Activated CD8-positive, alpha-beta T cell treated with anti-CD3 and anti-CD28 coated beads for 36 hours (primary cell): ENCODE measurements at regions not wholly inside any gene's neighbourhood (a gene's known extent, or its start where the extent isn't known, plus 50 kb on each side); places are given as distances from the start of the nearest gene placed in this dataset.

Source experiments
- ATAC-seq: fragments of 200-7000 bp; cut with Tn5 transposase; one replicate; pipeline ENCODE4 v1.10.0; 2021; ENCODE audit warnings: mild to moderate bottlenecking, moderate library complexity
- CTCF ChIA-PET: fragments of 350-600 bp; sonication (Branson Sonifier 250); formaldehyde crosslinking; loops from one replicate; lab custom pipeline; 2021; ENCODE audit warnings: antibody characterized with exemption; lab: Charles Lee
- POLR2A ChIA-PET: fragments of 350-600 bp; sonication (Branson Sonifier 250); formaldehyde crosslinking; loops from one replicate; lab custom pipeline; 2021; ENCODE audit warnings: antibody characterized with exemption; lab: Charles Lee
- DNase-seq: peaks from one replicate; pipeline ENCODE4 v3.0.0-alpha.2; 2020
- H3K27ac Mint-ChIP-seq: one replicate; pipeline ENCODE4 v1.8.0; 2021; ENCODE audit warnings: mild to moderate bottlenecking, mixed read lengths
- H3K27me3 Mint-ChIP-seq: one replicate; pipeline ENCODE4 v1.8.0; 2021; ENCODE audit warnings: mixed read lengths
- H3K36me3 Mint-ChIP-seq: one replicate; pipeline ENCODE4 v1.8.0; 2021; ENCODE audit warnings: low read depth, mixed read lengths
- H3K4me1 Mint-ChIP-seq: one replicate; pipeline ENCODE4 v1.8.0; 2021; ENCODE audit warnings: low read depth, mixed read lengths
- H3K4me3 Mint-ChIP-seq: one replicate; pipeline ENCODE4 v1.8.0; 2021; ENCODE audit warnings: mild to moderate bottlenecking, moderate library complexity, mixed read lengths
- H3K9me3 Mint-ChIP-seq: one replicate; pipeline ENCODE4 v1.8.0; 2021; ENCODE audit warnings: mixed read lengths
- CTCF ChIP-seq: fragments of 200-600 bp; IDR thresholded peaks from one replicate; pipeline ENCODE4 v1.8.0; 2022; ENCODE audit warnings: antibody characterized with exemption, mild to moderate bottlenecking
- intact Hi-C: fragments of 100-400 bp; cut with micrococcal nuclease; formaldehyde crosslinking; loops from one replicate; pipeline ENCODE4 v1.10.0; 2022

DNA sequence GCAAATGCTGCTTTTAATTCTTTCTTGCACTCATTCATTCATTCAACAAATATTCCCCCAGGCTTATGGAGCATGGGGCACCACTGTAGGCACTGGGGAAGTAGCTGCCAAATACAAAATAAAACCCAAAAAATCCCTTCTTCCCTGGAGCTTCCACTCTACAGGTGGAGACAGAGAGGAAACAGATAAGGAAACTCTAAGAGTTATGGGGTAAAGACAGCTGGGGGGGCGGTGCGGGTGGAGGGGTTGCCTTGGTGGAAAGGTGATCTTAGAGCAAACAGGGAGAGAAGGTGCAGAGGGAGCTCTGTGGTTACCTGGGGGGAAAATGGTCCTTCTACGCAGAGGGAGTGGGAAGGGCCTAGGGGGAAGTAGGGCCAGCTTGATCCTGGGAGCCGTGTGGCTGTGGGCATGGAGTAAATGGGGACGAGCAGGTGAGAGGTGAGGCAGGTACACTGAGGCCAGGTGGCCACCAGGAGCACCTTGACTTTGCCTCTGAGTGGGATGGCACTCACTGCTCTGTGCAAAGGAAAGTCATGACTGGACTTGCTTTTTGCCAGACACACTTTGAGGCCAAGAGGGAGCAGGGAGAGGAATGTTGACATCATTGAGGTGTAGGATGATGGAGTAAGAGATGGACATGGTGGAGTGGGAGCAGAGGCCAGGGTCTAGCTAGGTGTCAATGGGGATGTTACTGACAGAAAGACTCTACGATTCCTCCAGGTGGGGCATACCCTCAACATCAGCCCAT is 152.0 kb downstream of the ETS2 start:
- Mint-ChIP-seq H3K4me1 (peaks cover 19% of the 10 kb centered on the region), H3K27ac (no peak overlapping the region), H3K27me3 (no peaks in the 10 kb centered on the region), H3K9me3 (peaks cover under 1% of the 10 kb centered on the region), H3K36me3 (no peaks in the 10 kb centered on the region), H3K4me3 (no peak overlapping the region)
- intact Hi-C loops, result no loop called here
- ChIA-PET CTCF (no interaction called here), POLR2A (no interaction called here)
- no peak for TF ChIP-seq CTCF
- no peak for DNase-seq
- ATAC-seq, result no peak

DNA sequence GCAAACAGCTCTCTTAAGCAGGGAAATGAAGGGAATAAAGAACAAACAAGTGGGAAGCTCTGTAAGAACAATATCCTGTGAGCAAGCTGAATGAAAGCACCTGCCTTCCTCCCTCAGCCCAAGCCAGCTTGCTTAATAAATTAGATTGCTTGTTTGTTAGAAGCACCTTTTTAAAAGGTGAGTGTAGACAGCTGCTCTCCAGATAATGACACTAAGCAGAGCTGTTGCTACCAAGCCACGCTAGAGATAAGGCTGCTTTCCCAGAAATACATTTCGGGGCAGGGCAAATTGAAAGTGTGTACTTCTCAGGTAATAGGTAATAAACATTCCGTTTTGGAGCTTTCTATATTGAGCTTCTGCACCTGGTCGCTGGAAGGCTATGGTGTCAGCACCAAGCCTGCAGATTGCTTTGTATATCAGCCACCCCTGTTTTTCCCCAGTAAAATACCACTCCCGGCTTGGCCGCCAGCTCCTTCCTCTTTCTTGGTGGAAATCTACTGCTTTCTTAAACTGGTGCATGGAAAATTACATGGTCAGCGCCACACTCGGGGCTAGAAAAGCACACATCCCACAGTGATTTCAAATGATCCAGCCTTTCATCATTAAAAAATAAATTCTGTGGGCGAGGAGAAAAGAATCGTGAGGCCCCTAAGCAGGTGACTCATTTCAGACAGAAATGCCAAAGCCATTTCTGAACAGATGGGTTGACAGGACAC is 151.3 kb downstream of the ETS2 start:
- H3K4me3 Mint-ChIP-seq, result no peak overlapping the region
- ChIA-PET POLR2A (no interaction called here), CTCF (interaction anchor here (1.0 kb wide), 1 partner anchor 221 kb away, joined by 3 read pairs; no protein-coding TSS in a partner anchor)
- no peaks in the 10 kb centered on the region for H3K36me3 Mint-ChIP-seq
- peaks cover 2% of the 10 kb centered on the region for H3K27me3 Mint-ChIP-seq
- DNase-seq (no peak), ATAC-seq (no peak)
- no peak overlapping the region for H3K27ac Mint-ChIP-seq
- intact Hi-C loops, result no loop called here
- H3K4me1 Mint-ChIP-seq, result peaks cover 19% of the 10 kb centered on the region
- TF ChIP-seq CTCF, result no peak
- H3K9me3 Mint-ChIP-seq, result no peaks in the 10 kb centered on the region

- no peak overlapping the region for H3K27ac Mint-ChIP-seq
- CTCF ChIA-PET, result interaction anchor here (1.0 kb wide), 1 partner anchor 221 kb away, joined by 3 read pairs; no protein-coding TSS in a partner anchor
- no peaks in the 10 kb centered on the region for H3K9me3 Mint-ChIP-seq
- H3K27me3 Mint-ChIP-seq, result peaks cover 2% of the 10 kb centered on the region
- intact Hi-C loops, result no loop called here
- peaks cover 19% of the 10 kb centered on the region for H3K4me1 Mint-ChIP-seq
- no peak for TF ChIP-seq CTCF
- DNase-seq (no peak), ATAC-seq (no peak)
- H3K4me3 Mint-ChIP-seq, result no peak overlapping the region
- H3K36me3 Mint-ChIP-seq, result no peaks in the 10 kb centered on the region
- POLR2A ChIA-PET, result interaction anchor here (0.6 kb wide), 1 partner anchor 26 kb away, joined by 3 read pairs; no protein-coding TSS in a partner anchor
Measured at GRCh38 chr21:38956521-38956855, 150.8 kb downstream of the ETS2 start.

- DNase-seq (no peak), ATAC-seq (no peak)
- ChIA-PET POLR2A (interaction anchor here (0.6 kb wide), 1 partner anchor 25 kb away, joined by 3 read pairs; no protein-coding TSS in a partner anchor), CTCF (interaction anchor here (1.0 kb wide), 1 partner anchor 222 kb away, joined by 3 read pairs; no protein-coding TSS in a partner anchor)
- peaks cover 2% of the 10 kb centered on the region for H3K27me3 Mint-ChIP-seq
- no peaks in the 10 kb centered on the region for H3K9me3 Mint-ChIP-seq
- H3K27ac Mint-ChIP-seq, result no peak overlapping the region
- no peaks in the 10 kb centered on the region for H3K36me3 Mint-ChIP-seq
- no peak overlapping the region for H3K4me3 Mint-ChIP-seq
- H3K4me1 Mint-ChIP-seq, result peaks cover 19% of the 10 kb centered on the region
- TF ChIP-seq CTCF, result no peak
- intact Hi-C loops, result no loop called here
Measured at GRCh38 chr21:38956007-38956406, 150.3 kb downstream of the ETS2 start.

GRCh38 chr21:38955495-38955894 is 149.8 kb downstream of the ETS2 start:
- peaks cover under 1% of the 10 kb centered on the region for H3K9me3 Mint-ChIP-seq
- ATAC-seq (no peak), DNase-seq (no peak)
- POLR2A ChIA-PET, result interaction anchor here (0.6 kb wide), 1 partner anchor 200 kb away, joined by 3 read pairs; no protein-coding TSS in a partner anchor
- peaks cover 2% of the 10 kb centered on the region for H3K27me3 Mint-ChIP-seq
- H3K27ac Mint-ChIP-seq, result no peak overlapping the region
- TF ChIP-seq CTCF, result no peak
- peaks cover 19% of the 10 kb centered on the region for H3K4me1 Mint-ChIP-seq
- H3K36me3 Mint-ChIP-seq, result no peaks in the 10 kb centered on the region
- H3K4me3 Mint-ChIP-seq, result no peak overlapping the region
- CTCF ChIA-PET, result no interaction called here
- intact Hi-C loops, result no loop called here
